ENCODE measurements at regions not wholly inside any gene's neighbourhood (a gene's known extent, or its start where the extent isn't known, plus 50 kb on each side); places are given as distances from the start of the nearest gene placed in this dataset.

DNA sequence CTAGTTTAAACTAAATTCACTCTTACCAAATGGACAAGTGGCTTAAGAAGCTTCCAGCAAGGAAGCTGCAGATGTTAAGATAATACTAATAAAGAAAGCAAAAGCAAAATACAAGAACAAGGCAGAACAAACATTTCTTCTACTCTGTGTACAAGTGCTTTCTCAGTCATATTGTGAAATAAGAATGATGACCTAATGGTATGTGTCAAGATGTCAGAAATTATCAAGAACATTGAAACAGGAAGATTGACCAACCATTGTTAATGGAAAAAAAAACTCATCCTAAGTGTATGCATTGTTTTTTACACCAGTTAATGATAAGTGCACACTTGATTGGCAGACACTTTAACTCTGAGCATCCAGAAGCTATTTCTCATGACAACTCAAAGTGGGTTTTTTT lies 65.4 kb upstream of the P2RY1 start:
- no peak for TF ChIP-seq POLR2A (IDR thresholded peaks at IDR 0.05; ENCODE audit: low read length)
- TF ChIP-seq GATA1 (IDR thresholded peaks at IDR 0.05; ENCODE audit: low read depth, low read length) = no peak

All from erythroblast (primary cell).